Neural cell (in vitro differentiated cells): ENCODE measurements at regions not wholly inside any gene's neighbourhood (a gene's known extent, or its start where the extent isn't known, plus 50 kb on each side); places are given as distances from the start of the nearest gene placed in this dataset.

Experiments used
- H2AFZ ChIP-seq: fragments of 200-600, 300-800 bp; sonication (generic), shearing (Covaris generic); 2 replicates; pipeline ENCODE4 v1.6.0; 2014; ENCODE audit warnings: low read depth, mild to moderate bottlenecking, antibody characterized with exemption, low read length, moderate library complexity
- H3F3A ChIP-seq: fragments of 200-600 bp; shearing (Covaris generic); 2 replicates; pipeline ENCODE4 v1.6.1; 2016; ENCODE audit warnings: mild to moderate bottlenecking, moderate library complexity, mixed read lengths, antibody characterized with exemption, low read length; ENCODE audit not compliant: insufficient read depth, poor library complexity, severe bottlenecking
- H3K27ac ChIP-seq: fragments of 200-600, 300-800 bp; sonication (generic), shearing (Covaris generic); 2 replicates; pipeline ENCODE4 v1.5.1; 2014; ENCODE audit warnings: mild to moderate bottlenecking, low read length, moderate library complexity
- H3K27me3 ChIP-seq: fragments of 300-800, 200-600 bp; sonication (generic), shearing (Covaris generic); 2 replicates; pipeline ENCODE4 v1.6.0; 2014; ENCODE audit warnings: mild to moderate bottlenecking, low read depth, low read length, moderate library complexity; ENCODE audit not compliant: insufficient read depth
- H3K36me3 ChIP-seq: fragments of 300-800, 200-600 bp; sonication (generic), shearing (Covaris generic); 2 replicates; pipeline ENCODE4 v1.5.1; 2014; ENCODE audit warnings: mild to moderate bottlenecking, antibody characterized with exemption, low read length, moderate library complexity; ENCODE audit not compliant: insufficient read depth
- H3K4me2 ChIP-seq: fragments of 300-800, 200-600 bp; sonication (generic), shearing (Covaris generic); 2 replicates; pipeline ENCODE4 v1.6.0; 2014; ENCODE audit warnings: mild to moderate bottlenecking, low read length
- H3K4me3 ChIP-seq: fragments of 300-800, 200-600 bp; sonication (generic), shearing (Covaris generic); 2 replicates; pipeline ENCODE4 v1.5.1; 2014; ENCODE audit warnings: mild to moderate bottlenecking, low read length, moderate library complexity
- H3K79me2 ChIP-seq: fragments of 200-600 bp; shearing (Covaris generic); replicated peaks from 2 replicates; pipeline ENCODE4 v1.6.0; 2014; ENCODE audit warnings: mild to moderate bottlenecking, low read length, moderate library complexity; ENCODE audit not compliant: insufficient read depth
- H3K9ac ChIP-seq: fragments of 300-800, 200-600 bp; sonication (generic), shearing (Covaris generic); 2 replicates; pipeline ENCODE4 v1.6.1; 2016; ENCODE audit warnings: mild to moderate bottlenecking, low read length, mixed read lengths
- H3K9me2 ChIP-seq: fragments of 200-600 bp; shearing (Covaris generic); 2 replicates; pipeline ENCODE4 v1.6.1; 2016; ENCODE audit warnings: mild to moderate bottlenecking, low read length, mixed read lengths; ENCODE audit not compliant: insufficient read depth
- H3K9me3 ChIP-seq: fragments of 200-600, 300-800 bp; sonication (generic), shearing (Covaris generic); 2 replicates; pipeline ENCODE4 v1.6.1; 2016; ENCODE audit warnings: mild to moderate bottlenecking, mixed run types, low read length, moderate library complexity, mixed read lengths
- H4K20me1 ChIP-seq: fragments of 200-600 bp; shearing (Covaris generic); 2 replicates; pipeline ENCODE4 v1.6.1; 2016; ENCODE audit warnings: mild to moderate bottlenecking, mixed run types; ENCODE audit not compliant: insufficient read depth
- EP300 ChIP-seq: fragments of 450-650 bp; conservative IDR thresholded peaks from 2 replicates; pipeline ENCODE4 v1.6.1; 2014; ENCODE audit warnings: antibody characterized with exemption, mild to moderate bottlenecking, moderate library complexity; ENCODE audit not compliant: poor library complexity, severe bottlenecking
- EZH2 ChIP-seq: fragments of 200-600, 300-800 bp; shearing (Covaris generic), sonication (generic); IDR thresholded peaks from 2 replicates; pipeline ENCODE4 v1.6.1; 2014; ENCODE audit warnings: antibody characterized with exemption, low read length, borderline replicate concordance, mild to moderate bottlenecking; ENCODE audit not compliant: insufficient read depth, poor library complexity, severe bottlenecking
- MXI1 ChIP-seq: fragments of 450-650 bp; conservative IDR thresholded peaks from 2 replicates; pipeline ENCODE4 v1.6.1; 2014; ENCODE audit warnings: antibody characterized with exemption, mild to moderate bottlenecking; ENCODE audit not compliant: poor library complexity, severe bottlenecking
- POLR2AphosphoS5 ChIP-seq: IDR thresholded peaks from 2 replicates; pipeline ENCODE4 v1.6.1; 2012
- RAD21 ChIP-seq: fragments of 450-650 bp; conservative IDR thresholded peaks from 2 replicates; pipeline ENCODE4 v1.6.1; 2014; ENCODE audit warnings: antibody characterized with exemption, mild to moderate bottlenecking, moderate library complexity
- SMC3 ChIP-seq: fragments of 450-650 bp; conservative IDR thresholded peaks from 2 replicates; pipeline ENCODE4 v1.6.1; 2014; ENCODE audit warnings: antibody characterized with exemption, mild to moderate bottlenecking, moderate library complexity; ENCODE audit not compliant: poor library complexity
- TAF1 ChIP-seq: IDR thresholded peaks from 2 replicates; pipeline ENCODE4 v1.6.1; 2012; ENCODE audit warnings: low read depth
- TF ChIP-seq, protein P1 (sequence below): fragments of 450-650 bp; IDR thresholded peaks from 2 replicates; pipeline ENCODE4 v1.5.1; 2014; ENCODE audit warnings: antibody characterized with exemption, mild to moderate bottlenecking, moderate library complexity; ENCODE audit not compliant: poor library complexity, severe bottlenecking
- TF ChIP-seq, protein P2 (sequence below): IDR thresholded peaks from 2 replicates; pipeline ENCODE4 v1.6.1; 2012; ENCODE audit warnings: borderline replicate concordance

DNA sequence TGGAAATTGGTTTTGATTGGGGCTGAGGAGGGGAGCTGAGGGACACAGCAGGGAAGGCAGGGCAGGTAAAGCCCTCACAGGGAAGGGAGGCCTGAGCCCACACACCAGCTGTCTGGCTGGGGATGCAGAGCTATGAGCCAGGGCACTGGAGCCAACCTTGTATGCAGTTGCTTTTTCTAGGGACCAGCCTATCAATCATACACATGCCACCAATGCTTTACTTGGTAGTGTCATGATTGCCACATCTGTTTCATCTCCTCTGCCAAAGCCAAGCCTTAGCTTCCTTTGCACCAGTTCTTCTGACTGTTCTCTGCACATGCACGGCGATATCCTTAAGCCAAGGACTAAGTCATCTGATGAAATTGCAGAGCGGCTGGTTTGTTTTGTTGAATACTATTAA lies 207.1 kb upstream of the PLET1 start:
- no peak overlapping the region for H3K4me2 ChIP-seq
- no peaks in the 10 kb centered on the region for H3K27me3 ChIP-seq
- H3K9ac ChIP-seq, result no peak overlapping the region
- no peaks in the 10 kb centered on the region for H3K9me2 ChIP-seq
- no peak for TF ChIP-seq EP300
- no peaks in the 10 kb centered on the region for H3F3A ChIP-seq
- no peaks in the 10 kb centered on the region for H4K20me1 ChIP-seq
- H3K79me2 ChIP-seq, result no peaks in the 10 kb centered on the region
- H3K9me3 ChIP-seq, result no peaks in the 10 kb centered on the region
- H2AFZ ChIP-seq, result no peak overlapping the region
- H3K4me3 ChIP-seq, result no peak overlapping the region
- H3K36me3 ChIP-seq, result no peaks in the 10 kb centered on the region
- no peak overlapping the region for H3K27ac ChIP-seq

DNA sequence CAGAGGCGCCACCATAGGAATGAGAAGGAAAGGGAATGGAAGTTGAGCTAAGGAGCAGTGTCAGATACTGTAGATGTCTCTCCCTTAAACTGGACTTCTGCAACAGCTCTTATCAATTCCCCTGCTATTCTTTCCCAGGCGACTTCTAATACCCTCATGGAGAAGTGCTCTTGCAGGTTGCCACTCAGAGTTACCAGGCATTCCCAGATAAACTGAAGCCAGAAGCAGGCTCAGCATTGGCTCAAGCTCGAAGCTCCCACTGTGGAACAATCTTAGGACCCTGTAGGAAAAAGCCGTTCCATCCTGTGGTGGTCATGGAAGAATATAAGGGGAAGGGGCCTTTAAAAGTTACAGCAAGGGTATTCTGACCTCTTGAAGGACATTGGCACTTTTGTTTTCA lies 208.7 kb upstream of the PLET1 start:
- H3F3A ChIP-seq, result no peaks in the 10 kb centered on the region
- no peak overlapping the region for H3K27ac ChIP-seq
- H3K9me2 ChIP-seq, result no peaks in the 10 kb centered on the region
- no peaks in the 10 kb centered on the region for H3K36me3 ChIP-seq
- H3K4me2 ChIP-seq, result no peak overlapping the region
- no peaks in the 10 kb centered on the region for H3K79me2 ChIP-seq
- no peak overlapping the region for H3K4me3 ChIP-seq
- H3K9me3 ChIP-seq, result no peaks in the 10 kb centered on the region
- TF ChIP-seq EZH2 (no peak), SMC3 (no peak), TAF1 (no peak)
- TF ChIP-seq, protein P1, sequence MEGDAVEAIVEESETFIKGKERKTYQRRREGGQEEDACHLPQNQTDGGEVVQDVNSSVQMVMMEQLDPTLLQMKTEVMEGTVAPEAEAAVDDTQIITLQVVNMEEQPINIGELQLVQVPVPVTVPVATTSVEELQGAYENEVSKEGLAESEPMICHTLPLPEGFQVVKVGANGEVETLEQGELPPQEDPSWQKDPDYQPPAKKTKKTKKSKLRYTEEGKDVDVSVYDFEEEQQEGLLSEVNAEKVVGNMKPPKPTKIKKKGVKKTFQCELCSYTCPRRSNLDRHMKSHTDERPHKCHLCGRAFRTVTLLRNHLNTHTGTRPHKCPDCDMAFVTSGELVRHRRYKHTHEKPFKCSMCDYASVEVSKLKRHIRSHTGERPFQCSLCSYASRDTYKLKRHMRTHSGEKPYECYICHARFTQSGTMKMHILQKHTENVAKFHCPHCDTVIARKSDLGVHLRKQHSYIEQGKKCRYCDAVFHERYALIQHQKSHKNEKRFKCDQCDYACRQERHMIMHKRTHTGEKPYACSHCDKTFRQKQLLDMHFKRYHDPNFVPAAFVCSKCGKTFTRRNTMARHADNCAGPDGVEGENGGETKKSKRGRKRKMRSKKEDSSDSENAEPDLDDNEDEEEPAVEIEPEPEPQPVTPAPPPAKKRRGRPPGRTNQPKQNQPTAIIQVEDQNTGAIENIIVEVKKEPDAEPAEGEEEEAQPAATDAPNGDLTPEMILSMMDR, result no peak
- H4K20me1 ChIP-seq, result no peaks in the 10 kb centered on the region
- no peak overlapping the region for H2AFZ ChIP-seq
- no peaks in the 10 kb centered on the region for H3K27me3 ChIP-seq
- no peak overlapping the region for H3K9ac ChIP-seq

DNA sequence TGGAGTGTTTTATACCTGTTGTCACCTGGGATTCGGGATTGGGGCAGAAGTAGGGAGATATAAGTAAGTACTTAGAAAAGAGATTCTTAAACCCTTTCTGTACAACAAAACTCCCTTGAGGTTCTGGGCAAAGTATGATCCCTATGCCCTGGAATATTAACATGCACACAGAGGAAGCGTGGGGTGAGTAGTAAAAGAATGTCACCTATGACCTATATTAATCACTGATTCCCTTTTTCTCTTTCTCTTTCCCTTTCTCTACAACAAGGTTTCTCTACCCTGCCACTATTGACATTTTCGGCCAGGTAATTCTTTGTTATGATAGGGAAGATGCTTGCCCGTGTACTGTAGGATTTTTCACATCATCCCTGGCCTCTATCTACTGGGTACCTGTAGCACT lies 209.7 kb upstream of the PLET1 start:
- H3F3A ChIP-seq, result no peaks in the 10 kb centered on the region
- no peak overlapping the region for H3K4me3 ChIP-seq
- H3K9me2 ChIP-seq, result no peaks in the 10 kb centered on the region
- TF ChIP-seq EZH2 (no peak), POLR2AphosphoS5 (no peak), MXI1 (no peak), RAD21 (no peak), EP300 (no peak), TAF1 (no peak), SMC3 (no peak)
- TF ChIP-seq, protein P2, sequence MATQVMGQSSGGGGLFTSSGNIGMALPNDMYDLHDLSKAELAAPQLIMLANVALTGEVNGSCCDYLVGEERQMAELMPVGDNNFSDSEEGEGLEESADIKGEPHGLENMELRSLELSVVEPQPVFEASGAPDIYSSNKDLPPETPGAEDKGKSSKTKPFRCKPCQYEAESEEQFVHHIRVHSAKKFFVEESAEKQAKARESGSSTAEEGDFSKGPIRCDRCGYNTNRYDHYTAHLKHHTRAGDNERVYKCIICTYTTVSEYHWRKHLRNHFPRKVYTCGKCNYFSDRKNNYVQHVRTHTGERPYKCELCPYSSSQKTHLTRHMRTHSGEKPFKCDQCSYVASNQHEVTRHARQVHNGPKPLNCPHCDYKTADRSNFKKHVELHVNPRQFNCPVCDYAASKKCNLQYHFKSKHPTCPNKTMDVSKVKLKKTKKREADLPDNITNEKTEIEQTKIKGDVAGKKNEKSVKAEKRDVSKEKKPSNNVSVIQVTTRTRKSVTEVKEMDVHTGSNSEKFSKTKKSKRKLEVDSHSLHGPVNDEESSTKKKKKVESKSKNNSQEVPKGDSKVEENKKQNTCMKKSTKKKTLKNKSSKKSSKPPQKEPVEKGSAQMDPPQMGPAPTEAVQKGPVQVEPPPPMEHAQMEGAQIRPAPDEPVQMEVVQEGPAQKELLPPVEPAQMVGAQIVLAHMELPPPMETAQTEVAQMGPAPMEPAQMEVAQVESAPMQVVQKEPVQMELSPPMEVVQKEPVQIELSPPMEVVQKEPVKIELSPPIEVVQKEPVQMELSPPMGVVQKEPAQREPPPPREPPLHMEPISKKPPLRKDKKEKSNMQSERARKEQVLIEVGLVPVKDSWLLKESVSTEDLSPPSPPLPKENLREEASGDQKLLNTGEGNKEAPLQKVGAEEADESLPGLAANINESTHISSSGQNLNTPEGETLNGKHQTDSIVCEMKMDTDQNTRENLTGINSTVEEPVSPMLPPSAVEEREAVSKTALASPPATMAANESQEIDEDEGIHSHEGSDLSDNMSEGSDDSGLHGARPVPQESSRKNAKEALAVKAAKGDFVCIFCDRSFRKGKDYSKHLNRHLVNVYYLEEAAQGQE, result no peak
- TF ChIP-seq, protein P1, result no peak
- no peak overlapping the region for H3K27ac ChIP-seq
- no peak overlapping the region for H3K4me2 ChIP-seq
- no peaks in the 10 kb centered on the region for H3K79me2 ChIP-seq
- H3K36me3 ChIP-seq, result no peaks in the 10 kb centered on the region
- no peaks in the 10 kb centered on the region for H3K27me3 ChIP-seq
- H4K20me1 ChIP-seq, result no peaks in the 10 kb centered on the region
- no peak overlapping the region for H3K9ac ChIP-seq
- H2AFZ ChIP-seq, result no peak overlapping the region
- H3K9me3 ChIP-seq, result no peaks in the 10 kb centered on the region
